ENCODE measurements at regions not wholly inside any gene's neighbourhood (a gene's known extent, or its start where the extent isn't known, plus 50 kb on each side); places are given as distances from the start of the nearest gene placed in this dataset.
"Not testable (repeated sequence)": the region's sequence is repeated elsewhere in the genome, so short reads cannot be mapped to it uniquely, and the experiment has no call there.

DNA sequence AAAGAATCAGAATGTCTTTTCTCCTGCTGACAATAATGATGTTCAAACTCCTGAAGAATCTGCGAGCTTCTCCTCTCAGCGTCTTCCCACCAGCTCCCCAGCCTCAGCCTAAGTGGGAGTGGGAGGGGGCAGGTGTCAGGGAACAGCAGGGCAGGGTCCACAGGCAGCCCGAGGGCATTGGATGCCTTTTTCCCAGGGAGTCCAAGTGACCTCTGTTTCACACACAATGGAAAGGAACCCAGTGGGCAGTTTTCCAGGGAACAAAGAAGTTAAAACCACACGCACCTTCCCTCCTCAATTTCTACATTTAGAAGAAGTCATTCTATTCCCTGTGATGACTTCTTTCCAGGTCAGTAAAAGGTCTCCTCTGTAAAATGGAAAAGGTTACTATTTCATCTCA, 278.5 kb downstream of the PARM1 start:
- no peaks in the 10 kb centered on the region for H3K4me1 Mint-ChIP-seq
- no peaks in the 10 kb centered on the region for H3K27me3 ChIP-seq (ENCODE audit: control insufficient read depth, insufficient read depth, low read length)
- no peaks in the 10 kb centered on the region for H3K27me3 Mint-ChIP-seq
- no peaks in the 10 kb centered on the region for H3K9me3 ChIP-seq (ENCODE audit: control insufficient read depth in 2 of 2, low read length in 2 of 2)
- no peaks in the 10 kb centered on the region for H3K4me1 ChIP-seq (ENCODE audit: control insufficient read depth, insufficient read depth, low read length, poor library complexity, severe bottlenecking)
- ATAC-seq (ENCODE audit: low read depth in 2 of 2) (no peak), DNase-seq (no peak)
- H3K36me3 ChIP-seq (ENCODE audit: control insufficient read depth, insufficient read depth, low read length): no peaks in the 10 kb centered on the region
- H3K4me3 Mint-ChIP-seq: no peak overlapping the region
- no peak overlapping the region for H3K27ac ChIP-seq (ENCODE audit: insufficient read depth, low read length, poor library complexity, severe bottlenecking)
- no peaks in the 10 kb centered on the region for H3K36me3 Mint-ChIP-seq
- H3K9me3 Mint-ChIP-seq: peaks cover 0 to 10% (median 0%) of the 10 kb centered on the region in 7 donors
- no peak overlapping the region for H3K4me3 ChIP-seq (ENCODE audit: low read depth, low read length)
- no peak overlapping the region for H3K27ac Mint-ChIP-seq

DNA sequence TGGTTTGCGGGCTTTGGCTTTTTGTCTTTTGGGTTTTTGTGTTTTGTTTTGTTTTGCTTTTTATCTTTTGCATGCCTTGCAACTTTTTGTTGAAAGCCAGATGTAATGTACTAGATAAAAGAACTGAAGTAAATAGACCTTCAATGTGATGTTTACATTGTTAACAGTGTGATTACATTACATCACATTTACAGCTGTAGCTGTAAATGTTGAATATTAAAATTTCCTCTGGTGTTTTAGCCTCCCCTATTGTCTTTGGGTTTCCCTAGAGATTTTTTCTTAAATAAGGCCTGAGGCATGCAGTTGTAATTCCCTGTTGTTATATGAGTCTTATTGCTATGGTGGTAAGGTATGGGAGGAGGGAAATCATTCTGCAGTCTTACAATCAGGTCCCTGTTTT, 275.0 kb downstream of the PARM1 start:
- no peaks in the 10 kb centered on the region for H3K36me3 ChIP-seq (ENCODE audit: control insufficient read depth, insufficient read depth, low read length)
- no peaks in the 10 kb centered on the region for H3K4me1 ChIP-seq (ENCODE audit: control insufficient read depth, insufficient read depth, low read length, poor library complexity, severe bottlenecking)
- Mint-ChIP-seq H3K27me3 (no peaks in the 10 kb centered on the region), H3K27ac (no peak overlapping the region), H3K4me3 (no peak overlapping the region), H3K36me3 (no peaks in the 10 kb centered on the region), H3K9me3 (peaks cover 0 to 5% (median 2%) of the 10 kb centered on the region in 7 donors), H3K4me1 (no peaks in the 10 kb centered on the region)
- no peaks in the 10 kb centered on the region for H3K9me3 ChIP-seq (ENCODE audit: control insufficient read depth in 2 of 2, low read length in 2 of 2)
- H3K27ac ChIP-seq (ENCODE audit: insufficient read depth, low read length, poor library complexity, severe bottlenecking): no peak overlapping the region
- DNase-seq (no peak), ATAC-seq (ENCODE audit: low read depth in 2 of 2) (no peak)
- no peak overlapping the region for H3K4me3 ChIP-seq (ENCODE audit: low read depth, low read length)
- H3K27me3 ChIP-seq (ENCODE audit: control insufficient read depth, insufficient read depth, low read length): no peaks in the 10 kb centered on the region

DNA sequence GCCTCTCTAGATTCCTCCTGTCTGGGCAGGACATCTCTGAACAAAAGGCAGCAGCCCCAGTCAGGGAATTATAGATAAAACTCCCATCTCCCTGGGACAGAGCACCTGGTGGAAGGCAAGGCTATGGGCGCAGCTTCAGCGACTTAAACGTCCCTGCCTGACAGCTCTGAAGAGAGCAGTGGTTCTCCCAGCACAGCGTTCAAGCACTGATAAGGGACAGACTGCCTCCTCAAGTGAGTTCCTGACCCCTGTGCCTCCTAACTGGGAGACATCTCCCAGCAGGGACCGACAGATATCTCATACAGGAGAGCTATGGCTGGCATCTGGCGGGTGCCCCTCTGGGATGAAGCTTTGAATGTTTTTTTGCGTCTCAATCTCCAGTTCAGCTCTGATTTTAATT, 262.2 kb downstream of the PARM1 start:
- no peaks in the 10 kb centered on the region for H3K36me3 Mint-ChIP-seq
- no peaks in the 10 kb centered on the region for H3K4me1 Mint-ChIP-seq
- Histone ChIP-seq H3K4me1 (ENCODE audit: control insufficient read depth, insufficient read depth, low read length, poor library complexity, severe bottlenecking) (no peaks in the 10 kb centered on the region), H3K27me3 (ENCODE audit: control insufficient read depth, insufficient read depth, low read length) (no peaks in the 10 kb centered on the region), H3K4me3 (ENCODE audit: low read depth, low read length) (no peak overlapping the region), H3K9me3 (ENCODE audit: control insufficient read depth in 2 of 2, low read length in 2 of 2) (no peaks in the 10 kb centered on the region), H3K27ac (ENCODE audit: insufficient read depth, low read length, poor library complexity, severe bottlenecking) (no peak overlapping the region), H3K36me3 (ENCODE audit: control insufficient read depth, insufficient read depth, low read length) (no peaks in the 10 kb centered on the region)
- no peak overlapping the region for H3K4me3 Mint-ChIP-seq
- no peaks in the 10 kb centered on the region for H3K27me3 Mint-ChIP-seq
- ATAC-seq (ENCODE audit: low read depth in 2 of 2): no peak
- H3K9me3 Mint-ChIP-seq: peaks cover 0 to 19% (median 1%) of the 10 kb centered on the region in 7 donors
- H3K27ac Mint-ChIP-seq: no peak overlapping the region
- DNase-seq: no peak

DNA sequence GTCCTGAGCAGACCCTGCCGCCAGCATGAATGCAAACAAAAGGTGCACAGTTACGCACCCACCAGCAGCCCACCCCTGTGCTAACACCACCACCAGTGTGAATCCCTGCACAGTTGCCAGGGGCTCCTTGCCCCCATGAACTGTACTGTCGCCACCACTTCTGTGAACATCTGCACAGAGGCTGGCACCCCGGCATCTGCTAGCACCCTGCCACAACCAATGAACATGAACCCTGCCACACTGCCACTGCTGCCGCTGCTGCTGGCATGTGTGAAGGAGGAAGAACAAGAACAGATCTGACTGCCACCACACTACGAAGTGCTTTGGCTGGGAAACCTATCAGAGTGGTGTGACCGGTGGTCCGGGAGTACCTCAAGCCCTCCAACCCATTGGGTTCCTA, 261.3 kb downstream of the PARM1 start:
- H3K36me3 Mint-ChIP-seq: no peaks in the 10 kb centered on the region

DNA sequence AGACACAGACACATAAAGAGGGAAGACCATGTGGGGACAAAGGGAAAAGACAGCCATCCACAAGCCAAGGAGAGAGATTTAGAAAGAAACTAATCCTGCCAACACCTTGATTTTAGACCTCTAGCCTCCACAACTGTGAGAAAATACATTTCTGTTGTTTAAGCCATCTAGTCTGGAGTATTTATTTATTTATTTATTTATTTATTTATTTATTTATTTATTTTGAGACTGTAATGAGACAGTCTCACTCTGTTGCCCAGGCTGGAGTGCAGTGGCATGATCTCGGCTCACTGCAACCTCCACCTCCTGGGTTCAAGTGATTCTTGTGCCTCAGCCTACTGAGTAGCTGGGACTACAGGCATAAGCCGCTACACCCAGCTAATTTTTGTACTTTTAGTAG, 259.3 kb downstream of the PARM1 start:
- not testable (repeated sequence) for DNase-seq, H3K27me3 Mint-ChIP-seq

More for the DNA sequence above, 261.3 kb downstream of the PARM1 start:
- Mint-ChIP-seq H3K27me3 (no peaks in the 10 kb centered on the region), H3K4me1 (no peaks in the 10 kb centered on the region), H3K4me3 (no peak overlapping the region), H3K9me3 (peaks cover 0 to 13% (median 1%) of the 10 kb centered on the region in 7 donors), H3K27ac (no peak overlapping the region)
- ATAC-seq (ENCODE audit: low read depth in 2 of 2) (no peak), DNase-seq (no peak)
- Histone ChIP-seq H3K9me3 (ENCODE audit: control insufficient read depth in 2 of 2, low read length in 2 of 2) (no peaks in the 10 kb centered on the region), H3K4me1 (ENCODE audit: control insufficient read depth, insufficient read depth, low read length, poor library complexity, severe bottlenecking) (no peaks in the 10 kb centered on the region), H3K4me3 (ENCODE audit: low read depth, low read length) (no peak overlapping the region), H3K27ac (ENCODE audit: insufficient read depth, low read length, poor library complexity, severe bottlenecking) (no peak overlapping the region), H3K27me3 (ENCODE audit: control insufficient read depth, insufficient read depth, low read length) (no peaks in the 10 kb centered on the region), H3K36me3 (ENCODE audit: control insufficient read depth, insufficient read depth, low read length) (no peaks in the 10 kb centered on the region)

DNA sequence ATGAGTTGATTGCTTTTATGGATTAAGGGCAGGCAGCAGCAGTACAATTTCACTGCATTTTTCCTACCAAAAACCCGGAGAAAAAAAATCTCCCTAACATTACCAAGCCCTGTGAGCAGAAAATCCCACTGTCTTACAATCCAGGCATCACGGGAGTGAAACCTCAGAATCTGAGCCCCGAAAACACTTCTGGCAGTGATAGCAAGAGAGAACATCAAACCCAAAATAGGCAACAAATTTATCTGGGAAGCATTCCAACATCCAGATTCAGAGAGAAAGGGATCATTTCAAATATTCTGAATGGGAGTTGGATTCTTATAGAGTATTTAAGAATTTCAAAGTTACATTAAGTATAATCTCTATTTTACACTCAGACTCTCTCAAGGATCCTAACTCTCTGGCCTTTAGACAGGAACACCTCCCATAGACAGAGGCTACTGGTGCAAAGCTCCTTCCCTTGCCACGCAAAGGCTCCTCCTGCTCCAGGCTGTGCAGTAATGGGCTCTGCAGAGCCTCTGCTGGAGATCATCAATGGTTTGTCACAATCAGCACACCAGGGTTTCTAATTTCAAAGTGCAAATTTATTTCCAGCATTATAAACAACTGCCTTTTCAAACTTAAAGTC, 256.9 kb downstream of the PARM1 start:
- H3K9me3 Mint-ChIP-seq: peaks cover 0 to 2% (median 1%) of the 10 kb centered on the region in 7 donors
- no peaks in the 10 kb centered on the region for H3K4me1 ChIP-seq (ENCODE audit: control insufficient read depth, insufficient read depth, low read length, poor library complexity, severe bottlenecking)

More for the DNA sequence above, 259.3 kb downstream of the PARM1 start:
- not testable (repeated sequence) for H3K27ac Mint-ChIP-seq; H3K9me3 Mint-ChIP-seq; ATAC-seq (ENCODE audit: low read depth in 2 of 2); H3K36me3 Mint-ChIP-seq; H3K9me3 ChIP-seq (ENCODE audit: control insufficient read depth in 2 of 2, low read length in 2 of 2); H3K4me1 Mint-ChIP-seq; H3K4me1 ChIP-seq (ENCODE audit: control insufficient read depth, insufficient read depth, low read length, poor library complexity, severe bottlenecking); H3K36me3 ChIP-seq (ENCODE audit: control insufficient read depth, insufficient read depth, low read length); H3K27ac ChIP-seq (ENCODE audit: insufficient read depth, low read length, poor library complexity, severe bottlenecking); H3K4me3 ChIP-seq (ENCODE audit: low read depth, low read length); H3K27me3 ChIP-seq (ENCODE audit: control insufficient read depth, insufficient read depth, low read length); H3K4me3 Mint-ChIP-seq

DNA sequence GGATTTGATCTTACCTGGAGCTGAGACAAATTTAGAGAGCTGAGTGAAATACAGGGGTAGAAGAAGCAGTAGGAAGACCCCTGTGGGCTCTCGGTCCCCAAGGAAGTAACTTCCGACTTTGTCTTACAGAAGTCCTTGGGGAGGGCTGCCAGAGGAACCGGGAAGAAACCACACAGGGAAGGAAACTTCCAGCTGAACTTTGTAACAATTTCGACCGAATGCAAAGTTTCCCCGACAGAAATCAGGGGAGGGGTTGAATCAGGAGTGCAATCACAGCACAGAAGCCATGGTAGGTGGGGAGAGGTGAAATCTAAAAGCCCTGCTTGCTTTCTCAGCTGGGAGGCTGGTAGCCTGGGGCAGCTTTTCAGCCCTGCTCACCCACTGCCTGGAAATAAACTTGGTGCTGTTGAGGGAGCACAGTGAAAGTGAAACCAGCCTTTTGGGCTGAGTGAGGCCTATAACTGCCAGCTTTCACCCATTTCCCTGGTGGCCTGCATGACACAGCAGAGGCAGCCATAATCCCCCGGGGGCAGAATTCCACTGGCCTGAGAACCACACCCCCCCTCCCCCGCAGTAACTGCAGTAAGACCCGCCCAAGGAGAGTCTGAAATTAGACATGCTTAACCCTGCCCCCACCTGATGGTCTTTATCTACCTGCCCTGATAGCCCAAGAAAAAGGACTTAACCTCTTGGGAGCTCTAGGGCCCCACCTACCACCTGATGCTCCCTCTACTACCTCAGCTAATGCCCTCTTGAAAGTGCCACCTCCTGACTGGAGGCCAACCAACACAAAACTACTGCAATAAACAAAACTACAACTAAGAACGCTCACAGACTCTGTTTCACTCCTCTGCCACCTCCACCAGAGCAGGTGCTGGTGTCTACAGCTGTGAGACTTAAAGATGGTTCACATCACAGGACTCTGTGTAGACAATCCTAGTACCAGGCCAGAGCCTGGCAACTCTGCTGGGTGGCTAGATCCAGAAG, 248.2 kb downstream of the PARM1 start:
- no peak overlapping the region for H3K27ac ChIP-seq (ENCODE audit: insufficient read depth, low read length, poor library complexity, severe bottlenecking)
- ATAC-seq (ENCODE audit: low read depth in 2 of 2) (no peak), DNase-seq (peak in 1 of 3 donors; percentile 1)
- no peak overlapping the region for H3K4me3 ChIP-seq (ENCODE audit: low read depth, low read length)
- H3K9me3 ChIP-seq (ENCODE audit: control insufficient read depth in 2 of 2, low read length in 2 of 2): peaks cover 0 to 5% of the 10 kb centered on the region in 2 experiments
- H3K36me3 ChIP-seq (ENCODE audit: control insufficient read depth, insufficient read depth, low read length): no peaks in the 10 kb centered on the region
- Mint-ChIP-seq H3K4me1 (no peaks in the 10 kb centered on the region), H3K27ac (peak overlapping the region in 1 of 3 donors; percentile 38), H3K27me3 (no peaks in the 10 kb centered on the region), H3K9me3 (peaks cover 0 to 13% (median 4%) of the 10 kb centered on the region in 7 donors), H3K36me3 (no peaks in the 10 kb centered on the region), H3K4me3 (no peak overlapping the region)
- no peaks in the 10 kb centered on the region for H3K27me3 ChIP-seq (ENCODE audit: control insufficient read depth, insufficient read depth, low read length)
- no peaks in the 10 kb centered on the region for H3K4me1 ChIP-seq (ENCODE audit: control insufficient read depth, insufficient read depth, low read length, poor library complexity, severe bottlenecking)

More for the DNA sequence above, 256.9 kb downstream of the PARM1 start:
- Mint-ChIP-seq H3K4me1 (no peaks in the 10 kb centered on the region), H3K36me3 (no peaks in the 10 kb centered on the region), H3K27me3 (no peaks in the 10 kb centered on the region), H3K27ac (no peak overlapping the region), H3K4me3 (no peak overlapping the region)
- no peaks in the 10 kb centered on the region for H3K36me3 ChIP-seq (ENCODE audit: control insufficient read depth, insufficient read depth, low read length)
- ATAC-seq (ENCODE audit: low read depth in 2 of 2) (no peak), DNase-seq (no peak)
- no peak overlapping the region for H3K4me3 ChIP-seq (ENCODE audit: low read depth, low read length)
- H3K9me3 ChIP-seq (ENCODE audit: control insufficient read depth in 2 of 2, low read length in 2 of 2): no peaks in the 10 kb centered on the region
- no peak overlapping the region for H3K27ac ChIP-seq (ENCODE audit: insufficient read depth, low read length, poor library complexity, severe bottlenecking)
- H3K27me3 ChIP-seq (ENCODE audit: control insufficient read depth, insufficient read depth, low read length): no peaks in the 10 kb centered on the region

All from CD4-positive, CD25-positive, alpha-beta regulatory T cell (primary cell).